B cell (primary cell): ENCODE measurements at regions not wholly inside any gene's neighbourhood (a gene's known extent, or its start where the extent isn't known, plus 50 kb on each side); places are given as distances from the start of the nearest gene placed in this dataset.

Experiments
- ATAC-seq: fragments of 200-7000 bp; cut with Tn5 transposase; one replicate; pipeline ENCODE4 v1.10.0; 2021; ENCODE audit warnings: low read depth, mild to moderate bottlenecking, moderate number of reproducible peaks, moderate library complexity
- CTCF ChIA-PET: fragments of 350-600 bp; sonication (Branson Sonifier 250); formaldehyde crosslinking; loops from one replicate; lab custom pipeline; 2021; ENCODE audit warnings: antibody characterized with exemption, inconsistent platforms; lab: Charles Lee
- POLR2A ChIA-PET: fragments of 350-600 bp; sonication (Branson Sonifier 250); formaldehyde crosslinking; loops from one replicate; lab custom pipeline; 2021; ENCODE audit warnings: antibody characterized with exemption; lab: Charles Lee
- DNase-seq: peaks from one replicate; pipeline ENCODE4 v3.0.0; 2013
- H2AFZ ChIP-seq: 2 replicates; pipeline ENCODE4 v1.6.1; 2012; ENCODE audit warnings: mild to moderate bottlenecking, low read depth, low read length; ENCODE audit not compliant: insufficient read depth, poor library complexity, severe bottlenecking
- H3K27ac ChIP-seq, 2 donors: 1 replicate in 1 of 2; 2 replicates in 1 of 2; pipeline ENCODE4 v1.5.1; 2012 to 2013; ENCODE audit warnings: low read length in 2 of 2, mild to moderate bottlenecking in 2 of 2, moderate library complexity in 1 of 2
- H3K27me3 ChIP-seq, 4 experiments: fragments of 200-600 bp in 1 of 4; sonication (generic) in 1 of 4; replicated peaks in 1 of 4; 1 replicate in 2 of 4; 2 replicates in 2 of 4; pipeline versions ENCODE4 v1.6.1 to v1.7.0; 2013 to 2016; ENCODE audit warnings: low read length in 3 of 4, mild to moderate bottlenecking in 2 of 4, mixed read lengths in 1 of 4, moderate library complexity in 1 of 4; ENCODE audit not compliant: insufficient read depth in 4 of 4, control insufficient read depth in 3 of 4; ENCODE audit errors: control extremely low read depth in 1 of 4
- H3K36me3 ChIP-seq, 2 experiments: replicated peaks in 1 of 2; 1 replicate in 1 of 2; 2 replicates in 1 of 2; pipeline versions ENCODE4 v1.6.1 to v1.7.1; 2013; ENCODE audit warnings: low read length in 1 of 2; ENCODE audit not compliant: insufficient read depth in 2 of 2, control insufficient read depth in 1 of 2; ENCODE audit errors: control extremely low read depth in 1 of 2, extremely low read depth in 1 of 2
- H3K4me1 ChIP-seq, 2 donors: fragments of 200-600 bp in 1 of 2; sonication (generic) in 1 of 2; 1 replicate in 1 of 2; 2 replicates in 1 of 2; pipeline versions ENCODE4 v1.5.1 to v1.6.1; 2013 to 2017; ENCODE audit warnings: low read length in 2 of 2; ENCODE audit not compliant: control insufficient read depth in 2 of 2, insufficient read depth in 2 of 2
- H3K4me2 ChIP-seq: replicated peaks from 2 replicates; pipeline ENCODE3; 2012; ENCODE audit warnings: mild to moderate bottlenecking, low read depth, low read length; ENCODE audit not compliant: poor library complexity, severe bottlenecking
- H3K4me3 ChIP-seq, 5 experiments: fragments of 200-600 bp in 1 of 5; sonication (generic) in 1 of 5; 1 replicate in 3 of 5; 2 replicates in 2 of 5; pipeline versions ENCODE4 v1.5.1 to v1.7.0; 2011 to 2016; ENCODE audit warnings: low read length in 4 of 5, mild to moderate bottlenecking in 4 of 5, low read depth in 2 of 5, control low read depth in 1 of 5, moderate library complexity in 1 of 5; ENCODE audit not compliant: insufficient read depth in 1 of 5; ENCODE audit errors: control extremely low read depth in 1 of 5, extremely low read depth in 1 of 5
- H3K79me2 ChIP-seq: fragments of 200-600 bp; sonication (generic); one replicate; pipeline ENCODE4 v1.6.0; 2016; ENCODE audit warnings: low read length; ENCODE audit not compliant: control insufficient read depth, insufficient read depth
- H3K9ac ChIP-seq: fragments of 200-600 bp; sonication (generic); 2 replicates; pipeline ENCODE4 v1.6.1; 2017; ENCODE audit warnings: mild to moderate bottlenecking, low read length, moderate library complexity
- H3K9me3 ChIP-seq, 3 donors: one replicate each; pipeline versions ENCODE4 v1.6.1 to v1.7.1; 2013; ENCODE audit warnings: low read length in 2 of 3; ENCODE audit not compliant: control insufficient read depth in 2 of 3, insufficient read depth in 1 of 3; ENCODE audit errors: control extremely low read depth in 1 of 3
- H4K20me1 ChIP-seq: 2 replicates; pipeline ENCODE4 v1.6.0; 2012; ENCODE audit warnings: mild to moderate bottlenecking, low read length; ENCODE audit not compliant: insufficient read depth, control insufficient read depth, poor library complexity, severe bottlenecking
- H3K27ac Mint-ChIP-seq: one replicate; pipeline ENCODE4 v1.8.0; 2021; ENCODE audit warnings: mixed read lengths
- H3K27me3 Mint-ChIP-seq: one replicate; pipeline ENCODE4 v1.8.0; 2021; ENCODE audit warnings: mixed read lengths
- H3K4me1 Mint-ChIP-seq: one replicate; pipeline ENCODE4 v1.8.0; 2021; ENCODE audit warnings: mixed read lengths
- H3K4me3 Mint-ChIP-seq: one replicate; pipeline ENCODE4 v1.8.0; 2021; ENCODE audit warnings: mixed read lengths
- H3K9me3 Mint-ChIP-seq: one replicate; pipeline ENCODE4 v1.8.0; 2022; ENCODE audit warnings: mixed read lengths; ENCODE audit not compliant: insufficient read depth
- CTCF ChIP-seq: fragments of 200-600 bp; IDR thresholded peaks from one replicate; pipeline ENCODE4 v1.8.0; 2022; ENCODE audit warnings: antibody characterized with exemption, mild to moderate bottlenecking
- EZH2 ChIP-seq: IDR thresholded peaks from 2 replicates; pipeline ENCODE4 v1.6.1; 2012; ENCODE audit warnings: borderline replicate concordance, low read depth, mild to moderate bottlenecking, moderate library complexity, low read length; ENCODE audit not compliant: insufficient read depth, poor library complexity, severe bottlenecking
- WGBS: methylation state at CpG from one replicate; pipeline ENCODE4 v1.1.5; 2013; ENCODE audit warnings: missing lambda C conversion rate; ENCODE audit not compliant: insufficient coverage; 5-methylcytosine and 5-hydroxymethylcytosine counted together
- intact Hi-C: fragments of 100-400 bp; cut with micrococcal nuclease; formaldehyde crosslinking; loops from one replicate; pipeline ENCODE4 v1.10.0; 2022

GRCh38 chr1:199878823-199879222 lies 148.7 kb upstream of the NR5A2 start:
- CTCF ChIA-PET, result no interaction called here
- Histone ChIP-seq H3K4me2 (peak overlapping the region; percentile 52), H3K9ac (peak overlapping the region; percentile 13), H3K9me3 (peaks cover 0 to 13% (median 0%) of the 10 kb centered on the region in 3 donors), H3K79me2 (no peaks in the 10 kb centered on the region), H3K4me1 (peaks cover 39 to 43% of the 10 kb centered on the region in 2 donors), H2AFZ (no peak overlapping the region), H3K4me3 (no peak overlapping the region), H4K20me1 (no peaks in the 10 kb centered on the region), H3K27ac (peak overlapping the region; percentile 56 to 61), H3K27me3 (no peaks in the 10 kb centered on the region), H3K36me3 (no peaks in the 10 kb centered on the region)
- no peak overlapping the region for H3K4me3 Mint-ChIP-seq
- peak overlapping the region; percentile 66 for H3K27ac Mint-ChIP-seq
- peaks cover 2% of the 10 kb centered on the region for H3K9me3 Mint-ChIP-seq
- no CpG with 5 or more reads among the region's 4 CpGs for WGBS
- POLR2A ChIA-PET, result no interaction called here
- TF ChIP-seq EZH2 (no peak), CTCF (no peak)
- no peaks in the 10 kb centered on the region for H3K27me3 Mint-ChIP-seq
- H3K4me1 Mint-ChIP-seq, result peaks cover 37% of the 10 kb centered on the region
- intact Hi-C loops, result no loop called here
- DNase-seq, result peak; percentile 52
- peak; percentile 49 for ATAC-seq

GRCh38 chr1:199898654-199899053 lies 128.9 kb upstream of the NR5A2 start:
- no peak overlapping the region for H3K27ac ChIP-seq
- H3K9me3 ChIP-seq, result peaks cover 0 to 1% (median 0%) of the 10 kb centered on the region in 3 donors
- no peaks in the 10 kb centered on the region for H3K4me1 Mint-ChIP-seq
- ChIA-PET CTCF (interaction anchor here (0.6 kb wide), 1 partner anchor 1479 kb away, joined by 3 read pairs; no protein-coding TSS in a partner anchor), POLR2A (no interaction called here)
- no peak overlapping the region for H3K4me3 ChIP-seq
- DNase-seq, result no peak
- no peak overlapping the region for H3K4me2 ChIP-seq
- peaks cover 23% of the 10 kb centered on the region for H3K27me3 Mint-ChIP-seq
- H3K9me3 Mint-ChIP-seq, result no peaks in the 10 kb centered on the region
- H3K36me3 ChIP-seq, result no peaks in the 10 kb centered on the region
- no peaks in the 10 kb centered on the region for H4K20me1 ChIP-seq
- no peak overlapping the region for H3K4me3 Mint-ChIP-seq
- intact Hi-C loops, result no loop called here
- no peak for TF ChIP-seq EZH2
- TF ChIP-seq CTCF, result no peak
- H3K79me2 ChIP-seq, result no peaks in the 10 kb centered on the region
- no peak overlapping the region for H3K9ac ChIP-seq
- H3K4me1 ChIP-seq, result no peaks in the 10 kb centered on the region
- H2AFZ ChIP-seq, result no peak overlapping the region
- peaks cover 0 to 7% (median 2%) of the 10 kb centered on the region in 4 experiments for H3K27me3 ChIP-seq
- no CpG with 5 or more reads among the region's 1 CpG for WGBS
- no peak for ATAC-seq
- no peak overlapping the region for H3K27ac Mint-ChIP-seq
